Activated CD8-positive, alpha-beta memory T cell treated with anti-CD3 and anti-CD28 coated beads for 48 hours (primary cell): ENCODE measurements at regions not wholly inside any gene's neighbourhood (a gene's known extent, or its start where the extent isn't known, plus 50 kb on each side); places are given as distances from the start of the nearest gene placed in this dataset.

ENCODE experiments used
- DNase-seq, 3 experiments: peaks; one replicate each; pipeline ENCODE4 v3.0.0-alpha.2; 2020; ENCODE audit warnings: low read depth in 2 of 3, low spot score in 2 of 3

DNA sequence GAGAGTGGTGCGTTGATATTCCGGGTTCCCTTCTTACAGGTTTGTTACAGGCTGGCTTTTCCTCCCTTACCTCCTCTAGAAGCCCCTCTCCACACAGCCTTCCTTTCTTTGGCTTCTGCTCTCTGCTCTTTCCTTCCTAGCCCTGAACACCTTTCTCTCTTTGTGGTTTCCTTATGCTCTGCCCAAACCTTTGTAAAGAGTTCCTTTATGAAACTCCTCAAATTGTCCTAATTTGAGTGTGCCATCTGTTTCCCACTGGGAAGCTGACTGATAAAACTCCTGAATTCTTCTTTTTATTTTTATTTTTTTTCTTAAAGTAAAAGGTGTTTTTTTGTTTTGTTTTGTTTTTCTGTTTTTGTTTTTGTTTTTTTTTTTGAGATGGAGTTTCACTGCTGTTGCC is 60.1 kb upstream of the OTX2 start:
- DNase-seq = no peak

DNA sequence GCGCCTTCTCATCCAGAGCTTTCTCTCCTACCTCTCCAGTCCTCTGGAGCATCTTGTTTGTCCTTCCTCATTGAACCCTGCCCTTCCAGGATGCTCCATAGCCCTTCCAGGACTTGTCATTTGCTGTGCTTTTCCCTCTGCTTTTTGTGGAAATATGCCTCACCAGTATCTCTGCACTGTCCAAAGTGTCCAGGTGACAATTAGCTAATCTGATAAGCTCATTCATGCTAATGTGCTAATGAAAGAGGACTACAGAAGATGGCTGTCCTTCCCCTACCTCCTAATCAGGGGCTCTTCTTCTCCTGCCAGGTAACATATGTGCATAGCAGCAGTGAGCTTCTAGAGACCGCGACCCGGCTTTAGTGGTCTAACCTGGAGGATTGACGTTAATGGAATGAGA is 58.4 kb upstream of the OTX2 start:
- no peak for DNase-seq

DNA sequence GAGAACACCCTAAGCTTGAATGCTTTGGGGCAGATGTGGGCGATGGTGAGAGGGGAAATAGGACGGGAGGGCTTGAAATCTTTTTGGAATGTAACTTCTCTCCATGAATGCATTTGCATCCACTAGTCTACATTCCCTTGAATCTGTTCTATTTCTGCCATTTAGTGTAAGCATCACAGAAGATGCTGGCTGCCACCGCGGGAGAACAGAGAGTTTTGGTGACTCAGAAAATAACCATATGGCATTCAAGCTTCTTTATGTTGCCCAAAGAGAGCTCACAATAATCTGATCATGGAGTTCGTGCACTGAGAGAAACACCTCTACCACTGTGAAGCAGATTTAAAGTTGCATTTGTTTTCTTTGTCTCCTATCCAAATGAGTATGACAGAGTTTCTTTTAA is 52.6 kb upstream of the OTX2 start:
- DNase-seq = no peak

DNA sequence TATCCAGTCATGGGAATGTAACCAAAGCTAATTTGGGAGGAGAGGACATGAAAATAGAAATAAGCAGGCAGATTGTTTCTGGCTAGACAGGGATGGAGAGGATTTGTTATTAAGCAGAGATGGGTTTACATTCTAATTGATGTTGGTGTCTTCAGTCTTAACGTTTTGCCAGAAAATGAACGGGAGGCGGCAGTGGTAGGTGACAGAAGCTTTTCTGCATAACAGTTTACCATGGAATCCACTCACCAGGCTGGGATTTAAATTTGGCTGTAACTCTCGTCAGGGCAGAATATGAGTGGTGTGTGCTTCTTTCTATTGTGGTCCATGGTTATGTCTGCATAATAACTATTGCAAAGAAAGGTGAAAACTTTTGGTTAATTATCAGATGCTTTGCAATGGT is 50.2 kb upstream of the OTX2 start:
- no peak for DNase-seq
